ENCODE measurements at regions not wholly inside any gene's neighbourhood (a gene's known extent, or its start where the extent isn't known, plus 50 kb on each side); places are given as distances from the start of the nearest gene placed in this dataset.

GRCh38 chr10:130954326-130954905 lies 357.1 kb downstream of the TCERG1L start:
- no peak for TF ChIP-seq POLR2AphosphoS5 (IDR thresholded peaks at IDR 0.05; ENCODE audit: low read depth, low read length)
- TF ChIP-seq REST (IDR thresholded peaks at IDR 0.05; ENCODE audit: insufficient read depth in 1 of 2, low read depth in 2 of 2, low read length in 1 of 2), result no peak
